IPS-18c (cell line): ENCODE measurements at regions not wholly inside any gene's neighbourhood (a gene's known extent, or its start where the extent isn't known, plus 50 kb on each side); places are given as distances from the start of the nearest gene placed in this dataset.
"Not testable (repeated sequence)": the region's sequence is repeated elsewhere in the genome, so short reads cannot be mapped to it uniquely, and the experiment has no call there.

Source experiments
- H3K4me3 ChIP-seq: 2 replicates; pipeline ENCODE4 v1.7.0; 2013; ENCODE audit warnings: low read depth, mild to moderate bottlenecking, low read length, moderate library complexity; ENCODE audit not compliant: insufficient read depth
- H3K9me3 ChIP-seq: one replicate; pipeline ENCODE4 v1.6.1; 2013; ENCODE audit warnings: mild to moderate bottlenecking, low read length, moderate library complexity; ENCODE audit not compliant: control insufficient read depth, insufficient read depth

- H3K9me3 ChIP-seq, H3K4me3 ChIP-seq: not testable (repeated sequence)
Measured at GRCh38 chr2:90052113-90052631, 1360.7 kb downstream of the RPIA start.

DNA sequence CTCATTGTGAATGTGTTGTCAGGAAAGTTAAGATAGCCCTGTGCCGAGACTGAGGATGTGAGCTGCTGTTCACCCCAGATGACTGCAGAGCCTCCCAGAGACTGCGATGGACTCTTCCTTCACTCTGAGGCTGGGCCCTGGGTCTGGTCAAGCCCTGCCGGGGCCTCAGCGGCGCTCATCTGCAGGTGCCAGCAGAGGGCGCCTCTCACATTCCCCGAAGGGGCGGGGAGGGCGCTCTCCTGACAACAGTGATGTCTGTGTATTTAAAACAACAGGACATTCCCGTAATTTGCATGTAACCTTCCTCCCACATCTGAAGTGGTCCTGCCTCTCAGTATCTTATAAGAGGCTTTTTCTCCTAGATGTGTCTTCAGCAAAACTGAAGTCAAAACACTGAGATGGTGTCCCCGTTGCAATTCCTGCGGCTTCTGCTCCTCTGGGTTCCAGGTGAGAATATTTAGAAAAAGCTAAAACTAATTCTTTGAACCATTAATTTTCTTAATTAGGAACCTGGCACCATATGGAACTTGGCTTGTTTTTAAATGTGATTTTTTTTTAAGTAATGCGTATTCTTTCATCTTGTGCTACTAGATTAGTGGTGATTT lies 1377.9 kb downstream of the RPIA start:
- H3K4me3 ChIP-seq: no peak overlapping the region
- peaks cover 2% of the 10 kb centered on the region for H3K9me3 ChIP-seq

- Histone ChIP-seq H3K9me3 (no peaks in the 10 kb centered on the region), H3K4me3 (no peak overlapping the region)
Measured at GRCh38 chr2:90076311-90076710, 1384.8 kb downstream of the RPIA start.

DNA sequence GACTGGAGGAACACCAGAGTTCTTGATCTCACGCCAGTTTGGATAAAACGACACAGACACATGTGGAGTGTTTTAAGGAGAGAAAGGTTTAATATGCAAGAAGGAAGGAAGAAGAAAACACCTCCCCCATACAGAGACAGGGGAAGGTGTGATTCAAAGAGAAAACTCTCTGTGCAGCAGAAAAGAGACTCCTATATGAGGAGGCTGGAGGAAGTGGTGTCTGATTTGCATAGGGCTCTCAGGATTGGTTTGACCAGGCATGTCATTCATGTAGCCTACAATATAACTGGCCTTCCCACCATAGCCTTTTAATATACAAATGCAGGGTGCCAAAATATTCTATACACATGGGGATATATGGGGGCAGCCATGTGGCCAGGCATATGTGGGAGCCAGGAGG lies 1386.5 kb downstream of the RPIA start:
- no peaks in the 10 kb centered on the region for H3K9me3 ChIP-seq
- H3K4me3 ChIP-seq: no peak overlapping the region

GRCh38 chr2:90079374-90079773 lies 1387.9 kb downstream of the RPIA start:
- H3K9me3 ChIP-seq: no peaks in the 10 kb centered on the region
- H3K4me3 ChIP-seq: no peak overlapping the region

- H3K9me3 ChIP-seq, H3K4me3 ChIP-seq: not testable (repeated sequence)
Measured at GRCh38 chr2:90087792-90088191, 1396.3 kb downstream of the RPIA start.

- not testable (repeated sequence) for H3K4me3 ChIP-seq, H3K9me3 ChIP-seq
Measured at GRCh38 chr2:90093571-90094270, 1402.2 kb downstream of the RPIA start.

DNA sequence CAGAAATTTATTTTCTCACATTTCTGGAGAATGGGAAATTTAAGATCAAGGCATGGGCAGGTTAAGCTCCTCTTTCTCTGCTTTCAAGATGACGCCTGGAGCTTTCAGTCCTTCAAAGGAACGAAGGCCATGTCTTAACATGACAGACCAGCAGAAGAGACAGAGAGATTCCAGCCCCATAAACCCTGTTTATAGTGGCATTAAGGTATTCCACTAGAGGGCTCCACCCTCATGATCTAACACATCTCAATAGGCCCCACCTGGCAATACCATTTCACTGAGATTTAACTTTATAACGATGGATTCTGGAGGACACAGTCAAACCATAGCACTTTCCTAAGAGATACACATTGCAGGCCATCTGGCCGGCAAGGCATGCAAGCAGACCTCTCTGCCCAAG lies 1406.1 kb downstream of the RPIA start:
- H3K4me3 ChIP-seq, H3K9me3 ChIP-seq: not testable (repeated sequence)

- H3K4me3 ChIP-seq, H3K9me3 ChIP-seq: not testable (repeated sequence)
Measured at GRCh38 chr2:90105142-90105541, 1413.7 kb downstream of the RPIA start.

GRCh38 chr2:90123409-90123808 lies 1431.9 kb downstream of the RPIA start:
- H3K4me3 ChIP-seq, H3K9me3 ChIP-seq: not testable (repeated sequence)

DNA sequence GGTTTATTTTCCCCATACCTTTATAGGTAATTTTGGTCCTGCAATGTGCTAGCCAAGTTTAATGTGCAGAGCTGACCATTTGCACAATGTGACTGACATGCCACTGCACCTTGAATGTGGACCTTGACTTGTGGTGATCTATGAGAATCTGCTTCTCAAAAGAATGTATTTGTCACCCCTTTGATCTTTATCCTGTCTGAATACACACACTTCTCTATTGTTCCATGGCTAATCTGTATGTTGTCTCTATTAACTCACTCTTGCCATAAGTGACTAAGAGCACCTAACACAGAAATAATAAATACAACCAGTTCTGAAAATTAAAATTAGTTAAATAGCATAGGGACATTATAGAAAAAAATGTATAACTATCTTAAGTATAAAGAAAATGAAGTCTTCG lies 1447.6 kb downstream of the RPIA start:
- H3K9me3 ChIP-seq, H3K4me3 ChIP-seq: not testable (repeated sequence)

DNA sequence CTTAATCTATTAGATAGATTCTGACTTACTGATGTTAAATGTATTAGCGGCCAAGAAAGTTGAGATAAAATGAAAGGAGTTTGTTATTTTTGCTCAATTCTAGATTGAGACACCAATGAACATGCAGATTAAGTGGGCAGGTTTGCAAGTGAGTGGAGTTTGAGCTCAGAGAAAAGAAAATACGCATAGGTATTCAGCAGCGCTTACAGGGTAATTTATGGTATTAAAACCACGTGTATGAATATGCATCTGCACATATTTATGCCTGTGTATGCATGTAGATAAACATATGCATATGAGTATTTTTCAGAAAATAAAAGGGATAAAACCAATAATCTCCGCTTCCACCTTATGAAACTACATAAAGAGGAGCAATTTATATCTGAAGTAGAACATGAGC lies 1450.1 kb downstream of the RPIA start:
- not testable (repeated sequence) for H3K4me3 ChIP-seq, H3K9me3 ChIP-seq

DNA sequence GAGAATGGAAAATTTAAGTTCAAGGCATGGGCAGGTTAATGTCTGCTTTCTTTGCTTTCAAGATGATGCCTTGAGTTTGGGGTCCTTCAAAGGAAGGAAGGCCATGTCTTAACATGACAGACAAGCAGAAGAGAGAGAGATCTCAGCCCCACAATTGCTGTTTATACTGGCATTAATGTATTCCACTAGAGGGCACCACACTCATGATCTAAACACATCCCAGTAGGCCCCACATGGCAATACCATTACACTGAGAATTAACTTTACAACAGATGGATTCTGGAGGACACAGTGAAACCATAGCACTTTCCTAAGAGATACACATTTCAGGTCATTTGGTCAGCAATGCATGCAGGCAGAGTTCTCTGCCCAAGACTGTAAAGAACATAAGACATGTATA lies 1460.3 kb downstream of the RPIA start:
- not testable (repeated sequence) for H3K4me3 ChIP-seq

DNA sequence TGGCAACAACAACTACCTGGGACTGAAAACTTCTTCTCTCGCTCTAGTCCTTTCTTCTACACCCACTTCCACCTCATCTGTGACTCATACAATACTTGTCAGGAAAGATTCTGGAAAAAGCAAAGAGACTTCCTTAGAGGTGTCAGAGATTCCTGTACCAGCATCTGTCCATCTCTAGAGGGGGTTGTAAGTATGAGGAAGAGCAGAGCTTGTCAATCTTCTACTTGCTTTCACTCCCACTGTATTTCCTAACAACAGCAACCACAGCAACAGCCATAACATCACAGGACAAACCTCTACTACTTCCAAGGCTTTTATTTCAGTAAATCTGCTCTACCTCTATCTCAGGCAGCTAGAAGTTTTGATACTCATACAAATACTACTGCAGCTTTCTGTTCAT lies 1479.5 kb downstream of the RPIA start:
- not testable (repeated sequence) for H3K9me3 ChIP-seq, H3K4me3 ChIP-seq

More for the DNA sequence above, 1460.3 kb downstream of the RPIA start:
- not testable (repeated sequence) for H3K9me3 ChIP-seq

DNA sequence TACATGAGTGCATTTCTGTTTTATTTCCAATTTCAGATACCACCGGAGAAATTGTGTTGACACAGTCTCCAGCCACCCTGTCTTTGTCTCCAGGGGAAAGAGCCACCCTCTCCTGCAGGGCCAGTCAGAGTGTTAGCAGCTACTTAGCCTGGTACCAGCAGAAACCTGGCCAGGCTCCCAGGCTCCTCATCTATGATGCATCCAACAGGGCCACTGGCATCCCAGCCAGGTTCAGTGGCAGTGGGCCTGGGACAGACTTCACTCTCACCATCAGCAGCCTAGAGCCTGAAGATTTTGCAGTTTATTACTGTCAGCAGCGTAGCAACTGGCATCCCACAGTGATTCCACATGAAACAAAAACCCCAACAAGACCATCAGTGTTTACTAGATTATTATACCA lies 1481.6 kb downstream of the RPIA start:
- not testable (repeated sequence) for H3K4me3 ChIP-seq, H3K9me3 ChIP-seq

GRCh38 chr2:90179591-90179990 lies 1488.1 kb downstream of the RPIA start:
- H3K4me3 ChIP-seq, H3K9me3 ChIP-seq: not testable (repeated sequence)

- H3K4me3 ChIP-seq: no peak overlapping the region
- no peaks in the 10 kb centered on the region for H3K9me3 ChIP-seq
Measured at GRCh38 chr2:90207454-90208058, 1516.1 kb downstream of the RPIA start.

DNA sequence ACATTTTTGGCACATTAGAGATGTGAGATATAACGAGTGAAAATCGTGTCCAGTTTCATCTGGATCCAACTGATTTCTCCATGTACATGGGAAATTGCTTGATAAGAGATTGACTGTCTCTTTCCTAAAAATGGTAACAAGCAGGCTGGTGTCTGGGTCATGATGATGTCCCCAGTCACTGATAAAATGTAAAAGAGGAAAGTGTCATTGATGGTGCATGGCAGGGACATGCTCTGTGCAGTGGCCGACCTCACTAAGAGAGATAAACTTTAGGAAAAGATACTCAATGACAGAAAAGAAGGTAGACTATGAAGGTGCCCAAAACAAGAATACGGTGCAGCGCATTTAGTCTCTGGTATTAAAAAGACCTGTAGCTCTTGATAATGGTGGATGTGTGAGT lies 1517.5 kb downstream of the RPIA start:
- Histone ChIP-seq H3K9me3 (no peaks in the 10 kb centered on the region), H3K4me3 (no peak overlapping the region)
